BJ (cell line): ENCODE measurements at regions not wholly inside any gene's neighbourhood (a gene's known extent, or its start where the extent isn't known, plus 50 kb on each side); places are given as distances from the start of the nearest gene placed in this dataset.
"Not testable (repeated sequence)": the region's sequence is repeated elsewhere in the genome, so short reads cannot be mapped to it uniquely, and the experiment has no call there.

ENCODE experiments used
- CTCF ChIA-PET: fragments of 350-600 bp; formaldehyde crosslinking; extraction: SDS; loops from one replicate; lab custom pipeline; 2021; ENCODE audit warnings: antibody characterized with exemption, inconsistent platforms; lab: Yijun Ruan, JAX
- POLR2A ChIA-PET: fragments of 300-600 bp; sonication (Branson Sonifier 250); formaldehyde crosslinking; extraction: SDS; loops from one replicate; lab custom pipeline; 2021; ENCODE audit warnings: antibody characterized with exemption; lab: Charles Lee
- DNase-seq: peaks from one replicate; pipeline ENCODE4 v3.0.0-alpha.2; 2011; ENCODE audit warnings: low read depth
- H3K27me3 ChIP-seq: 2 replicates; pipeline ENCODE4 v1.6.0; 2011; ENCODE audit warnings: low read length; ENCODE audit not compliant: control insufficient read depth, insufficient read depth
- H3K36me3 ChIP-seq: 2 replicates; pipeline ENCODE4 v1.5.1; 2011; ENCODE audit warnings: low read length; ENCODE audit not compliant: control insufficient read depth, insufficient read depth
- H3K4me3 ChIP-seq: 2 replicates; pipeline ENCODE4 v1.5.1; 2011; ENCODE audit warnings: low read depth, mild to moderate bottlenecking, control low read depth, low read length
- TF ChIP-seq, protein P1 (sequence below): IDR thresholded peaks from 2 replicates; pipeline ENCODE4 v1.5.1; 2011; ENCODE audit warnings: low read depth, mild to moderate bottlenecking, control low read depth, inconsistent platforms, low read length, moderate library complexity; ENCODE audit not compliant: insufficient read depth

DNA sequence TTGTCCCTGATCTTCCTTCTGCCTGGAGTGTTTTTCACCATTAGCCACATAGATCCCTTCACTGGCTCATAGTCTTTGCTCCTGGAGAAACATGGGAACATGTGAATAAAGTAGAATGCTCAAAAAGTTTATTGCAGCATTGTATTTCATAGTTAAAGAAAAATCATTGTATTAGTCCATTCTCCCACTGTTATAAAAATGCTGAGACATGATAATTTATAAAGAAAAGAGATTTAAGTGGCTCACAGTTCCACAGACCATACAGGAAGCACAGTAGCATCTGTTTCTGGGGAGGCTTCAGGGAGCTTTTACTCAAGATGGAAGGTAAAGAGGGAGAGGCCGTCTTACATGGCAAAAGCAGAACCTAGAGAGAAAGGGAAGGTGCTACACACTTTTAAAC, 238.3 kb upstream of the OR4E1 start:
- ChIA-PET POLR2A (no interaction called here), CTCF (no interaction called here)
- TF ChIP-seq, protein P1, sequence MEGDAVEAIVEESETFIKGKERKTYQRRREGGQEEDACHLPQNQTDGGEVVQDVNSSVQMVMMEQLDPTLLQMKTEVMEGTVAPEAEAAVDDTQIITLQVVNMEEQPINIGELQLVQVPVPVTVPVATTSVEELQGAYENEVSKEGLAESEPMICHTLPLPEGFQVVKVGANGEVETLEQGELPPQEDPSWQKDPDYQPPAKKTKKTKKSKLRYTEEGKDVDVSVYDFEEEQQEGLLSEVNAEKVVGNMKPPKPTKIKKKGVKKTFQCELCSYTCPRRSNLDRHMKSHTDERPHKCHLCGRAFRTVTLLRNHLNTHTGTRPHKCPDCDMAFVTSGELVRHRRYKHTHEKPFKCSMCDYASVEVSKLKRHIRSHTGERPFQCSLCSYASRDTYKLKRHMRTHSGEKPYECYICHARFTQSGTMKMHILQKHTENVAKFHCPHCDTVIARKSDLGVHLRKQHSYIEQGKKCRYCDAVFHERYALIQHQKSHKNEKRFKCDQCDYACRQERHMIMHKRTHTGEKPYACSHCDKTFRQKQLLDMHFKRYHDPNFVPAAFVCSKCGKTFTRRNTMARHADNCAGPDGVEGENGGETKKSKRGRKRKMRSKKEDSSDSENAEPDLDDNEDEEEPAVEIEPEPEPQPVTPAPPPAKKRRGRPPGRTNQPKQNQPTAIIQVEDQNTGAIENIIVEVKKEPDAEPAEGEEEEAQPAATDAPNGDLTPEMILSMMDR: no peak
- Histone ChIP-seq H3K4me3 (no peak overlapping the region), H3K27me3 (no peaks in the 10 kb centered on the region), H3K36me3 (no peaks in the 10 kb centered on the region)
- DNase-seq: no peak

DNA sequence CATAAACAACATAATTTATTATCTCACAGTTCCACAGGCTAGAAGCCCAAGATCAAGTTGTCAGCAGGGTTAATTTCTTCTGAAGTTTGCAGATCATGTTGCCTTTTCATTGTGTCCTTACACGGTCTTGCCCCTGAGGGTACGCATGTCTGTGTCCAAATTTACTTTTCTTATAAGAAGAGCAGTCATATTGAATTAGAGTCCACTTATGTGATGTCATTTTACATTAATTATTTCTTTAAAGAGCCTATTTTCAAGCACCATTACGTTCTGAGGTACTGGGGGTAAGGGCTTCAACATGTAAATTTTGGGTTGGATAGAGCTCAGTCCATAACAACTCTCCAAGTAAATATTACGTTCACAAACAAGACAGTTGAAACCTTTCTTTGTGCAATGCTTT, 236.6 kb upstream of the OR4E1 start:
- Histone ChIP-seq H3K27me3 (no peaks in the 10 kb centered on the region), H3K4me3 (no peak overlapping the region), H3K36me3 (no peaks in the 10 kb centered on the region)
- no peak for DNase-seq
- TF ChIP-seq, protein P1: no peak
- CTCF ChIA-PET: no interaction called here
- POLR2A ChIA-PET: no interaction called here

DNA sequence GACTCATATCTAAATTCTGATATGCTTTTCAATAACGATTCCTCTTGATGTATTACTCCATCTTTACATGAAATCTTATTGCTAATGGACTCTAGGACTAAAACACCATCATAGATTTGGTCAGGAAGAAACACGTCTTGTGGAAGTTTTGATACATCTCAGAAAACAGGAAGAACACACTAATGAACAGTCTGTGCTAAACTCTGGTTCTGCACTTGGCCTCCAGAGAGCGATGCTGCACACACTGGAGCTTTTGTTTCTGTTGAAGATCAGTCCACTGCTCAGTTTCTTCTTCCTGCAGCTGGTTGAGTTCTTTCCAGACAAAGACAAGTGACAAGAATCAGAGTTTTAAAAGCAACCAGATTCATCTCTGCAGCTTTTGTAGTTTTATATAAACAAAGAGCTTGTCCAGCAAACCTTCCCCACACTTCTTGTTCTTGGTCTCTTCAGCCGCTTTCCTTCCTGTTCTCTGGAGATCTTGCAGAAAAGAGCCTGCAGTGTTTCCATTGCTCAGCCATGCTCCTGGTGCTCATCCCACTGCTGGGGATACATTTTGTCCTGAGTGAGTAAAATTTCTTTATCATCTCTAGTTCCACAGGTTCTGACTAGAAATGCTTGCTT, 229.1 kb upstream of the OR4E1 start:
- POLR2A ChIA-PET: no interaction called here
- Histone ChIP-seq H3K4me3 (no peak overlapping the region), H3K27me3 (no peaks in the 10 kb centered on the region), H3K36me3 (no peaks in the 10 kb centered on the region)
- CTCF ChIA-PET: no interaction called here
- DNase-seq: no peak
- TF ChIP-seq, protein P1: no peak

DNA sequence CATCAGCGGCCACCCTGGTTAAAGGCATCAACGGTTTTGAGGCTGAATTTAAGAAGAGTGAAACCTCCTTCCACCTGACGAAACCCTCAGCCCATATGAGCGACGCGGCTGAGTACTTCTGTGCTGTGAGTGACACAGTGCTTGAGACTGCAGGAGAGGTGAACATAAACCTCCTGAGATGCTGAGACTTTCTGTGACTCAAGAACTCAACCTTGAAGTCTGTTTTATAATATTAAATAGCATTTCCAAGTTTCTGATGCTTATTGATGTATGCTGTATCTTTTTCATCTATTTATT, 221.2 kb upstream of the OR4E1 start:
- POLR2A ChIA-PET, CTCF ChIA-PET, DNase-seq, H3K36me3 ChIP-seq, H3K27me3 ChIP-seq, H3K4me3 ChIP-seq: not testable (repeated sequence)

DNA sequence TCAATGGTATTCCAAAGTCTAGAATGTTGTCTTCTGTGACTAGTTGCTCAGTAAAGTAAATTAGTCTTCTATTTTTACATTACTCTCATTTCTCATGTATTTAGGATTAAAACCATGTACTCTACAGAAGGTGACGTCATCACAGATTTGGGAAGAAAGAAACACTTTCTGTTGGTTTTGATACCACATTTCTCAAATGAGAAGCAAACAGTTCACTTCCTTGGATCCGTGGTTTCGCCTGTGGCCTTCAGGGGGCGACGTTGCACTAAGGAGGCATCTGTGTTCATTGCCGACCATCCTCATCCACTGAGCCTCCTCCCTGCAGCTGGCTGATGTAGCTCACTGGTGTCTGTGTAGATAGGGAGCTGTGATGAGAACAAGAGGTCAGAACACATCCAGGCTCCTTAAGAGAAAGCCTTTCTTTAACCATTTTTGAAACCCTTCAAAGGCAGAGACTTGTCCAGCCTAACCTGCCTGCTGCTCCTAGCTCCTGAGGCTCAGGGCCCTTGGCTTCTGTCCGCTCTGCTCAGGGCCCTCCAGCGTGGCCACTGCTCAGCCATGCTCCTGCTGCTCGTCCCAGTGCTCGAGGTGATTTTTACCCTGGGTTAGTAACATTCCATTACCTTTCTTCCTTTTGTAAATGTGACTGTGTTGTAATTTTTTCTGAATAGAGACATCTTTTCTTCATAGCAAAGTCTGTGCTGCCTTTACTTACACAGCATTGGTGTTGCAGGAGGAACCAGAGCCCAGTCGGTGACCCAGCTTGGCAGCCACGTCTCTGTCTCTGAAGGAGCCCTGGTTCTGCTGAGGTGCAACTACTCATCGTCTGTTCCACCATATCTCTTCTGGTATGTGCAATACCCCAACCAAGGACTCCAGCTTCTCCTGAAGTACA, 220.6 kb upstream of the OR4E1 start:
- Histone ChIP-seq H3K4me3 (no peak overlapping the region), H3K36me3 (no peaks in the 10 kb centered on the region), H3K27me3 (no peaks in the 10 kb centered on the region)
- no peak for DNase-seq
- TF ChIP-seq, protein P1: no peak
- CTCF ChIA-PET: no interaction called here
- POLR2A ChIA-PET: no interaction called here
